ENCODE measurements at regions not wholly inside any gene's neighbourhood (a gene's known extent, or its start where the extent isn't known, plus 50 kb on each side); places are given as distances from the start of the nearest gene placed in this dataset.

- no peak for TF ChIP-seq EZH2 (IDR thresholded peaks at IDR 0.05; ENCODE audit: insufficient read depth, poor library complexity, severe bottlenecking)
- no peak for TF ChIP-seq EZH2phosphoT487 (IDR thresholded peaks at IDR 0.05; ENCODE audit: insufficient read depth, low read depth)
Measured at GRCh38 chr2:8289111-8289510, 392.7 kb upstream of the ID2 start.

Data from GM23248 (cell line).